GM12891 (cell line): ENCODE measurements at regions not wholly inside any gene's neighbourhood (a gene's known extent, or its start where the extent isn't known, plus 50 kb on each side); places are given as distances from the start of the nearest gene placed in this dataset.

Experiments
- PAX5 ChIP-seq: IDR thresholded peaks from 2 replicates; pipeline ENCODE4 v1.6.1; 2011; ENCODE audit warnings: low read length, moderate library complexity, mild to moderate bottlenecking; ENCODE audit not compliant: insufficient read depth, severe bottlenecking
- POLR2A ChIP-seq: IDR thresholded peaks from 2 replicates; pipeline ENCODE4 v1.6.1; 2011; ENCODE audit warnings: low read depth, low read length, control low read depth
- POLR2AphosphoS5 ChIP-seq: IDR thresholded peaks from 2 replicates; pipeline ENCODE4 v1.6.1; 2011; ENCODE audit warnings: low read depth, low read length, control low read depth
- SPI1 ChIP-seq: IDR thresholded peaks from 2 replicates; pipeline ENCODE4 v1.6.1; 2011; ENCODE audit warnings: low read depth, low read length, control low read depth

GRCh38 chr14:49494836-49495235, 91.3 kb downstream of the RPS29 start:
- TF ChIP-seq POLR2AphosphoS5 (no peak), POLR2A (no peak), PAX5 (no peak), SPI1 (no peak)
